ENCODE measurements at regions not wholly inside any gene's neighbourhood (a gene's known extent, or its start where the extent isn't known, plus 50 kb on each side); places are given as distances from the start of the nearest gene placed in this dataset.

- H3K4me3 ChIP-seq (ENCODE audit: control insufficient read depth, low read depth, low read length) = no peak overlapping the region
- no peak for DNase-seq (ENCODE audit: low read depth)
- no peak for TF ChIP-seq CTCF (IDR thresholded peaks at IDR 0.05; ENCODE audit: control insufficient read depth, insufficient read depth, low read depth, low read length, missing control alignments)
Measured at GRCh38 chr14:41289025-41289424, 317.7 kb upstream of the LRFN5 start.

- no peak overlapping the region for H3K4me3 ChIP-seq (ENCODE audit: control insufficient read depth, low read depth, low read length)
- no peak for DNase-seq (ENCODE audit: low read depth)
- no peak for TF ChIP-seq CTCF (IDR thresholded peaks at IDR 0.05; ENCODE audit: control insufficient read depth, insufficient read depth, low read depth, low read length, missing control alignments)
Measured at GRCh38 chr14:41285186-41285748, 321.4 kb upstream of the LRFN5 start.

- no peak for TF ChIP-seq CTCF (IDR thresholded peaks at IDR 0.05; ENCODE audit: control insufficient read depth, insufficient read depth, low read depth, low read length, missing control alignments)
- no peak overlapping the region for H3K4me3 ChIP-seq (ENCODE audit: control insufficient read depth, low read depth, low read length)
- DNase-seq (ENCODE audit: low read depth) = no peak
Measured at GRCh38 chr14:41280745-41281144, 325.9 kb upstream of the LRFN5 start.

- DNase-seq (ENCODE audit: low read depth) = no peak
- H3K4me3 ChIP-seq (ENCODE audit: control insufficient read depth, low read depth, low read length) = no peak overlapping the region
- no peak for TF ChIP-seq CTCF (IDR thresholded peaks at IDR 0.05; ENCODE audit: control insufficient read depth, insufficient read depth, low read depth, low read length, missing control alignments)
Measured at GRCh38 chr14:41277450-41277849, 329.2 kb upstream of the LRFN5 start.

GRCh38 chr14:41257476-41257875 is 349.2 kb upstream of the LRFN5 start:
- TF ChIP-seq CTCF (IDR thresholded peaks at IDR 0.05; ENCODE audit: control insufficient read depth, insufficient read depth, low read depth, low read length, missing control alignments) = no peak
- DNase-seq (ENCODE audit: low read depth) = no peak
- no peak overlapping the region for H3K4me3 ChIP-seq (ENCODE audit: control insufficient read depth, low read depth, low read length)

- no peak for DNase-seq (ENCODE audit: low read depth)
- TF ChIP-seq CTCF (IDR thresholded peaks at IDR 0.05; ENCODE audit: control insufficient read depth, insufficient read depth, low read depth, low read length, missing control alignments) = no peak
- no peak overlapping the region for H3K4me3 ChIP-seq (ENCODE audit: control insufficient read depth, low read depth, low read length)
Measured at GRCh38 chr14:41235466-41235865, 371.2 kb upstream of the LRFN5 start.

GRCh38 chr14:41230683-41231082 is 376.0 kb upstream of the LRFN5 start:
- TF ChIP-seq CTCF (IDR thresholded peaks at IDR 0.05; ENCODE audit: control insufficient read depth, insufficient read depth, low read depth, low read length, missing control alignments) = no peak
- DNase-seq (ENCODE audit: low read depth) = no peak
- H3K4me3 ChIP-seq (ENCODE audit: control insufficient read depth, low read depth, low read length) = no peak overlapping the region

All from AG09309 (cell line).